Osteocyte (in vitro differentiated cells): ENCODE measurements at regions not wholly inside any gene's neighbourhood (a gene's known extent, or its start where the extent isn't known, plus 50 kb on each side); places are given as distances from the start of the nearest gene placed in this dataset.
"Not testable (repeated sequence)": the region's sequence is repeated elsewhere in the genome, so short reads cannot be mapped to it uniquely, and the experiment has no call there.

Experiments used
- DNase-seq: peaks from one replicate; pipeline ENCODE4 v3.0.0; 2021; ENCODE audit warnings: mixed read lengths; ENCODE audit not compliant: unreplicated experiment; ENCODE audit errors: extremely low spot score
- H3K27ac Mint-ChIP-seq: one replicate; pipeline ENCODE4 v1.8.0; 2021; ENCODE audit warnings: mild to moderate bottlenecking, mixed read lengths; ENCODE audit not compliant: unreplicated experiment
- H3K27me3 Mint-ChIP-seq: one replicate; pipeline ENCODE4 v1.8.0; 2021; ENCODE audit warnings: mixed read lengths; ENCODE audit not compliant: unreplicated experiment
- H3K36me3 Mint-ChIP-seq: one replicate; pipeline ENCODE4 v1.8.0; 2021; ENCODE audit warnings: mixed read lengths; ENCODE audit not compliant: unreplicated experiment
- H3K4me1 Mint-ChIP-seq: one replicate; pipeline ENCODE4 v1.8.0; 2021; ENCODE audit warnings: mixed read lengths; ENCODE audit not compliant: unreplicated experiment
- H3K4me3 Mint-ChIP-seq: one replicate; pipeline ENCODE4 v1.8.0; 2021; ENCODE audit warnings: mild to moderate bottlenecking, moderate library complexity, mixed read lengths; ENCODE audit not compliant: unreplicated experiment
- H3K9me3 Mint-ChIP-seq: one replicate; pipeline ENCODE4 v1.8.0; 2021; ENCODE audit warnings: mixed read lengths; ENCODE audit not compliant: unreplicated experiment
- CTCF ChIP-seq: fragments of 200-600 bp; sonication (generic); IDR thresholded peaks from 2 replicates; pipeline ENCODE4 v1.5.0; 2021; ENCODE audit warnings: antibody characterized with exemption, mild to moderate bottlenecking, moderate library complexity

- Mint-ChIP-seq H3K27me3 (no peaks in the 10 kb centered on the region), H3K9me3 (peaks cover 8% of the 10 kb centered on the region), H3K4me1 (no peaks in the 10 kb centered on the region), H3K36me3 (no peaks in the 10 kb centered on the region), H3K4me3 (no peak overlapping the region), H3K27ac (no peak overlapping the region)
- no peak for DNase-seq
- TF ChIP-seq CTCF: no peak
Measured at GRCh38 chr2:14781142-14781541, 148.6 kb downstream of the LRATD1 start.

- not testable (repeated sequence) for H3K4me3 Mint-ChIP-seq, H3K36me3 Mint-ChIP-seq, H3K27me3 Mint-ChIP-seq, DNase-seq, H3K4me1 Mint-ChIP-seq, H3K27ac Mint-ChIP-seq
- H3K9me3 Mint-ChIP-seq: peaks cover 30% of the 10 kb centered on the region
Measured at GRCh38 chr2:14788814-14789213, 156.3 kb downstream of the LRATD1 start.

- Mint-ChIP-seq H3K36me3 (no peaks in the 10 kb centered on the region), H3K27me3 (no peaks in the 10 kb centered on the region), H3K27ac (no peak overlapping the region), H3K4me3 (no peak overlapping the region), H3K9me3 (peaks cover 30% of the 10 kb centered on the region), H3K4me1 (no peaks in the 10 kb centered on the region)
- no peak for DNase-seq
- TF ChIP-seq CTCF: no peak
Measured at GRCh38 chr2:14790041-14790640, 157.6 kb downstream of the LRATD1 start.

GRCh38 chr2:14803994-14804393 lies 171.5 kb downstream of the LRATD1 start:
- no peak for TF ChIP-seq CTCF
- DNase-seq: no peak
- H3K9me3 Mint-ChIP-seq: peaks cover 37% of the 10 kb centered on the region
- no peak overlapping the region for H3K27ac Mint-ChIP-seq
- no peak overlapping the region for H3K4me3 Mint-ChIP-seq
- H3K27me3 Mint-ChIP-seq: no peaks in the 10 kb centered on the region
- H3K4me1 Mint-ChIP-seq: no peaks in the 10 kb centered on the region
- no peaks in the 10 kb centered on the region for H3K36me3 Mint-ChIP-seq

- Mint-ChIP-seq H3K4me3 (no peak overlapping the region), H3K4me1 (no peaks in the 10 kb centered on the region), H3K36me3 (no peaks in the 10 kb centered on the region), H3K9me3 (peaks cover 30% of the 10 kb centered on the region), H3K27me3 (no peaks in the 10 kb centered on the region), H3K27ac (no peak overlapping the region)
- DNase-seq: no peak
- no peak for TF ChIP-seq CTCF
Measured at GRCh38 chr2:14804902-14805301, 172.4 kb downstream of the LRATD1 start.

GRCh38 chr2:14806613-14807012 lies 174.1 kb downstream of the LRATD1 start:
- no peaks in the 10 kb centered on the region for H3K4me1 Mint-ChIP-seq
- TF ChIP-seq CTCF: no peak
- H3K36me3 Mint-ChIP-seq: no peaks in the 10 kb centered on the region
- no peak for DNase-seq
- no peak overlapping the region for H3K27ac Mint-ChIP-seq
- H3K4me3 Mint-ChIP-seq: no peak overlapping the region
- no peaks in the 10 kb centered on the region for H3K27me3 Mint-ChIP-seq
- H3K9me3 Mint-ChIP-seq: peaks cover 20% of the 10 kb centered on the region
